Esophagus squamous epithelium (tissue), 4 donors: ENCODE measurements at regions not wholly inside any gene's neighbourhood (a gene's known extent, or its start where the extent isn't known, plus 50 kb on each side); places are given as distances from the start of the nearest gene placed in this dataset.

ENCODE experiments used
- POLR2A ChIP-seq, 4 donors: fragments of 450-650 bp; IDR thresholded peaks; one replicate each; pipeline ENCODE4 v1.6.1; 2017; ENCODE audit warnings: antibody characterized with exemption in 4 of 4, mild to moderate bottlenecking in 4 of 4, moderate library complexity in 3 of 4
- TF ChIP-seq, protein P1 (sequence below), 6 experiments: fragments of 450-650 bp in 4 of 6; fragments of 200-600 bp in 2 of 6; sonication (generic) in 2 of 6; IDR thresholded peaks; one replicate each; pipeline ENCODE4 v1.5.1; 2016 to 2019; ENCODE audit warnings: antibody characterized with exemption in 6 of 6, mild to moderate bottlenecking in 4 of 6, moderate library complexity in 4 of 6

GRCh38 chr15:70584441-70584837, 178.9 kb downstream of the UACA start:
- TF ChIP-seq, protein P1, sequence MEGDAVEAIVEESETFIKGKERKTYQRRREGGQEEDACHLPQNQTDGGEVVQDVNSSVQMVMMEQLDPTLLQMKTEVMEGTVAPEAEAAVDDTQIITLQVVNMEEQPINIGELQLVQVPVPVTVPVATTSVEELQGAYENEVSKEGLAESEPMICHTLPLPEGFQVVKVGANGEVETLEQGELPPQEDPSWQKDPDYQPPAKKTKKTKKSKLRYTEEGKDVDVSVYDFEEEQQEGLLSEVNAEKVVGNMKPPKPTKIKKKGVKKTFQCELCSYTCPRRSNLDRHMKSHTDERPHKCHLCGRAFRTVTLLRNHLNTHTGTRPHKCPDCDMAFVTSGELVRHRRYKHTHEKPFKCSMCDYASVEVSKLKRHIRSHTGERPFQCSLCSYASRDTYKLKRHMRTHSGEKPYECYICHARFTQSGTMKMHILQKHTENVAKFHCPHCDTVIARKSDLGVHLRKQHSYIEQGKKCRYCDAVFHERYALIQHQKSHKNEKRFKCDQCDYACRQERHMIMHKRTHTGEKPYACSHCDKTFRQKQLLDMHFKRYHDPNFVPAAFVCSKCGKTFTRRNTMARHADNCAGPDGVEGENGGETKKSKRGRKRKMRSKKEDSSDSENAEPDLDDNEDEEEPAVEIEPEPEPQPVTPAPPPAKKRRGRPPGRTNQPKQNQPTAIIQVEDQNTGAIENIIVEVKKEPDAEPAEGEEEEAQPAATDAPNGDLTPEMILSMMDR (IDR thresholded peaks at IDR 0.05), result no peak
- TF ChIP-seq POLR2A (IDR thresholded peaks at IDR 0.05), result no peak
